ENCODE measurements at regions not wholly inside any gene's neighbourhood (a gene's known extent, or its start where the extent isn't known, plus 50 kb on each side); places are given as distances from the start of the nearest gene placed in this dataset.

- TF ChIP-seq EP300 (IDR thresholded peaks at IDR 0.05): no peak
- TF ChIP-seq CTCF (IDR thresholded peaks at IDR 0.05): no peak
Observed at GRCh38 chr9:80074439-80074838, 502.7 kb downstream of the TLE4 start.
